GM10266 (cell line): ENCODE measurements at regions not wholly inside any gene's neighbourhood (a gene's known extent, or its start where the extent isn't known, plus 50 kb on each side); places are given as distances from the start of the nearest gene placed in this dataset.

Experiments
- DNase-seq: peaks from one replicate; pipeline ENCODE4 v3.0.0; 2012; ENCODE audit errors: extremely low spot score
- TF ChIP-seq, protein P1 (sequence below): IDR thresholded peaks from 2 replicates; pipeline ENCODE4 v1.5.1; 2012; ENCODE audit warnings: mild to moderate bottlenecking, low read depth; ENCODE audit not compliant: control insufficient read depth, insufficient read depth; ENCODE audit errors: missing control alignments

- DNase-seq, result no peak
- TF ChIP-seq, protein P1, sequence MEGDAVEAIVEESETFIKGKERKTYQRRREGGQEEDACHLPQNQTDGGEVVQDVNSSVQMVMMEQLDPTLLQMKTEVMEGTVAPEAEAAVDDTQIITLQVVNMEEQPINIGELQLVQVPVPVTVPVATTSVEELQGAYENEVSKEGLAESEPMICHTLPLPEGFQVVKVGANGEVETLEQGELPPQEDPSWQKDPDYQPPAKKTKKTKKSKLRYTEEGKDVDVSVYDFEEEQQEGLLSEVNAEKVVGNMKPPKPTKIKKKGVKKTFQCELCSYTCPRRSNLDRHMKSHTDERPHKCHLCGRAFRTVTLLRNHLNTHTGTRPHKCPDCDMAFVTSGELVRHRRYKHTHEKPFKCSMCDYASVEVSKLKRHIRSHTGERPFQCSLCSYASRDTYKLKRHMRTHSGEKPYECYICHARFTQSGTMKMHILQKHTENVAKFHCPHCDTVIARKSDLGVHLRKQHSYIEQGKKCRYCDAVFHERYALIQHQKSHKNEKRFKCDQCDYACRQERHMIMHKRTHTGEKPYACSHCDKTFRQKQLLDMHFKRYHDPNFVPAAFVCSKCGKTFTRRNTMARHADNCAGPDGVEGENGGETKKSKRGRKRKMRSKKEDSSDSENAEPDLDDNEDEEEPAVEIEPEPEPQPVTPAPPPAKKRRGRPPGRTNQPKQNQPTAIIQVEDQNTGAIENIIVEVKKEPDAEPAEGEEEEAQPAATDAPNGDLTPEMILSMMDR, result no peak
Observed at GRCh38 chr6:133612459-133612858, 276.5 kb upstream of the TCF21 start.

- no peak for DNase-seq
- TF ChIP-seq, protein P1, result no peak
Observed at GRCh38 chr6:133613211-133613610, 275.7 kb upstream of the TCF21 start.

GRCh38 chr6:133621751-133622150 lies 267.2 kb upstream of the TCF21 start:
- DNase-seq, result no peak
- TF ChIP-seq, protein P1, result no peak

- TF ChIP-seq, protein P1, result no peak
- DNase-seq, result no peak
Observed at GRCh38 chr6:133623065-133623464, 265.8 kb upstream of the TCF21 start.

DNA sequence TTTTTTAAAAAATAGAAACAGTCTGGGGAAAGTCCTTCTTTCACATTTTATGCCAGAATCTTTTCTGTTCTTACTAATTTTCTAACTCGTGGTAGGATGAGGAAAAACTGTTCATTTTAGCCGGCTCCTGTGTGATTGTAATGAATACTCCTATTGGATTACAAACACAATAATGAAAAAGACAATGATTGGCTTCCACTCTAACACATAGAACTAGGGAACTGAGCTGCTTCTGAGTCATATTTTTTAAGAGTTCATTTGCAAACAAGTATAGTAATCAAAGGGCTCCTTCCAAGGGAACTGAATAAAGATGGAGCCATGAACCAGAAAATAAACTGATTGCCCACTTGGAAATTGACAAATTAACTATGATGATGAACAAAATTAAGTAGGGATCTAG lies 265.3 kb upstream of the TCF21 start:
- TF ChIP-seq, protein P1, result no peak
- DNase-seq, result no peak

GRCh38 chr6:133626096-133626666 lies 262.7 kb upstream of the TCF21 start:
- TF ChIP-seq, protein P1, result no peak
- DNase-seq, result no peak

- DNase-seq, result no peak
- TF ChIP-seq, protein P1, result no peak
Observed at GRCh38 chr6:133629970-133630369, 258.9 kb upstream of the TCF21 start.
